Esophagus muscularis mucosa (tissue), 4 donors: ENCODE measurements at regions not wholly inside any gene's neighbourhood (a gene's known extent, or its start where the extent isn't known, plus 50 kb on each side); places are given as distances from the start of the nearest gene placed in this dataset.

Experiments
- DNase-seq: peaks from one replicate; pipeline ENCODE4 v3.0.0-alpha.2; 2017; ENCODE audit errors: extremely low spot score
- H3K27ac ChIP-seq, 4 donors: fragments of 200-600 bp; sonication (generic); replicated peaks in 1 of 4; 1 replicate in 3 of 4; 2 replicates in 1 of 4; pipeline ENCODE4 v1.5.1; 2016 to 2019; ENCODE audit warnings: mild to moderate bottlenecking in 1 of 4
- H3K27me3 ChIP-seq, 4 donors: fragments of 200-600 bp; sonication (generic); one replicate each; pipeline versions ENCODE4 v1.5.1 to v1.6.0; 2016 to 2019
- H3K36me3 ChIP-seq, 4 donors: fragments of 200-600 bp; sonication (generic); one replicate each; pipeline ENCODE4 v1.5.1; 2016 to 2019
- H3K4me1 ChIP-seq, 4 donors: fragments of 200-600 bp; sonication (generic); one replicate each; pipeline ENCODE4 v1.5.1; 2016 to 2019
- H3K4me3 ChIP-seq, 4 donors: fragments of 200-600 bp; sonication (generic); 1 replicate in 2 of 4; 2 replicates in 2 of 4; pipeline ENCODE4 v1.5.1; 2016 to 2019; ENCODE audit warnings: mild to moderate bottlenecking in 4 of 4, moderate library complexity in 1 of 4
- H3K9me3 ChIP-seq, 4 donors: fragments of 200-600 bp; sonication (generic); 1 replicate in 3 of 4; 2 replicates in 1 of 4; pipeline ENCODE4 v1.5.1; 2016 to 2019
- CTCF ChIP-seq, 3 experiments: fragments of 200-600 bp in 2 of 3; fragments of 450-650 bp in 1 of 3; sonication (generic) in 2 of 3; IDR thresholded peaks; one replicate each; pipeline ENCODE4 v1.5.1; 2017 to 2019; ENCODE audit warnings: antibody characterized with exemption in 3 of 3, mild to moderate bottlenecking in 2 of 3, moderate library complexity in 1 of 3
- EP300 ChIP-seq: sonication (generic); formaldehyde crosslinking; IDR thresholded peaks from one replicate; pipeline ENCODE4 v1.6.1; 2017; ENCODE audit warnings: antibody characterized with exemption
- POLR2A ChIP-seq: fragments of 450-650 bp; IDR thresholded peaks from one replicate; pipeline ENCODE4 v1.6.1; 2017; ENCODE audit warnings: antibody characterized with exemption, moderate library complexity, mild to moderate bottlenecking, low read depth
- POLR2AphosphoS5 ChIP-seq, 2 donors: sonication (generic); formaldehyde crosslinking; IDR thresholded peaks; one replicate each; pipeline ENCODE4 v1.6.1; 2017; ENCODE audit warnings: antibody characterized with exemption in 2 of 2
- WGBS: methylation state at CpG from one replicate; pipeline ENCODE4 v1.1.5; 2018; 5-methylcytosine and 5-hydroxymethylcytosine counted together
- intact Hi-C: fragments of 100-400 bp; cut with DNase I; formaldehyde crosslinking; loops from one replicate; pipeline ENCODE4 v1.15.1; 2023

GRCh38 chr15:95138604-95139270, 907.4 kb downstream of the MCTP2 start:
- Histone ChIP-seq H3K4me3 (no peak overlapping the region), H3K4me1 (peaks cover 0 to 7% (median 3%) of the 10 kb centered on the region in 4 donors), H3K27me3 (no peaks in the 10 kb centered on the region), H3K27ac (no peak overlapping the region), H3K36me3 (no peaks in the 10 kb centered on the region), H3K9me3 (no peaks in the 10 kb centered on the region)
- 92% methylated on average over 3 of the region's 3 CpGs for WGBS
- TF ChIP-seq CTCF (IDR thresholded peaks at IDR 0.05): no peak
- no peak for TF ChIP-seq EP300
- TF ChIP-seq POLR2AphosphoS5 (IDR thresholded peaks at IDR 0.05): no peak
- TF ChIP-seq POLR2A: no peak
- intact Hi-C loops: no loop called here
- DNase-seq: no peak

GRCh38 chr15:95141486-95141885, 910.1 kb downstream of the MCTP2 start:
- H3K4me1 ChIP-seq: no peaks in the 10 kb centered on the region
- no peaks in the 10 kb centered on the region for H3K27me3 ChIP-seq
- no peak overlapping the region for H3K4me3 ChIP-seq
- WGBS: 80% methylated on average over 2 of the region's 2 CpGs
- DNase-seq: no peak
- no peak overlapping the region for H3K27ac ChIP-seq
- no peaks in the 10 kb centered on the region for H3K9me3 ChIP-seq
- H3K36me3 ChIP-seq: no peaks in the 10 kb centered on the region
- intact Hi-C loops: no loop called here
- TF ChIP-seq CTCF (IDR thresholded peaks at IDR 0.05) (no peak), POLR2A (no peak), EP300 (no peak), POLR2AphosphoS5 (IDR thresholded peaks at IDR 0.05) (no peak)

- Histone ChIP-seq H3K4me1 (no peaks in the 10 kb centered on the region), H3K27me3 (no peaks in the 10 kb centered on the region), H3K9me3 (no peaks in the 10 kb centered on the region), H3K27ac (no peak overlapping the region), H3K4me3 (no peak overlapping the region), H3K36me3 (no peaks in the 10 kb centered on the region)
- DNase-seq: no peak
- no peak for TF ChIP-seq POLR2AphosphoS5 (IDR thresholded peaks at IDR 0.05)
- no peak for TF ChIP-seq EP300
- TF ChIP-seq CTCF (IDR thresholded peaks at IDR 0.05): no peak
- TF ChIP-seq POLR2A: no peak
- intact Hi-C loops: no loop called here
- WGBS: 100% methylated on average over 1 of the region's 1 CpG
Observed at GRCh38 chr15:95142531-95142930, 911.2 kb downstream of the MCTP2 start.

GRCh38 chr15:95146481-95146880, 915.1 kb downstream of the MCTP2 start:
- no peaks in the 10 kb centered on the region for H3K9me3 ChIP-seq
- no peaks in the 10 kb centered on the region for H3K4me1 ChIP-seq
- no peak for DNase-seq
- no peak overlapping the region for H3K4me3 ChIP-seq
- no peak for TF ChIP-seq CTCF (IDR thresholded peaks at IDR 0.05)
- no peak for TF ChIP-seq POLR2A
- no peak for TF ChIP-seq POLR2AphosphoS5 (IDR thresholded peaks at IDR 0.05)
- no peak for TF ChIP-seq EP300
- H3K27me3 ChIP-seq: no peaks in the 10 kb centered on the region
- 88% methylated on average over 5 of the region's 5 CpGs for WGBS
- no peak overlapping the region for H3K27ac ChIP-seq
- intact Hi-C loops: no loop called here
- no peaks in the 10 kb centered on the region for H3K36me3 ChIP-seq

GRCh38 chr15:95148183-95148582, 916.8 kb downstream of the MCTP2 start:
- WGBS: 75% methylated on average over 2 of the region's 2 CpGs
- no peaks in the 10 kb centered on the region for H3K4me1 ChIP-seq
- H3K27me3 ChIP-seq: no peaks in the 10 kb centered on the region
- H3K36me3 ChIP-seq: no peaks in the 10 kb centered on the region
- no peak for DNase-seq
- H3K27ac ChIP-seq: no peak overlapping the region
- no peak overlapping the region for H3K4me3 ChIP-seq
- intact Hi-C loops: no loop called here
- no peaks in the 10 kb centered on the region for H3K9me3 ChIP-seq
- no peak for TF ChIP-seq POLR2A
- no peak for TF ChIP-seq CTCF (IDR thresholded peaks at IDR 0.05)
- no peak for TF ChIP-seq EP300
- TF ChIP-seq POLR2AphosphoS5 (IDR thresholded peaks at IDR 0.05): no peak
